Stomach (tissue), 4 donors: ENCODE measurements at regions not wholly inside any gene's neighbourhood (a gene's known extent, or its start where the extent isn't known, plus 50 kb on each side); places are given as distances from the start of the nearest gene placed in this dataset.

ENCODE experiments used
- EP300 ChIP-seq: sonication (generic); formaldehyde crosslinking; IDR thresholded peaks from one replicate; pipeline ENCODE4 v1.6.1; 2017; ENCODE audit warnings: antibody characterized with exemption
- POLR2A ChIP-seq, 4 donors: fragments of 450-650 bp; IDR thresholded peaks; one replicate each; pipeline ENCODE4 v1.6.1; 2016; ENCODE audit warnings: antibody characterized with exemption in 4 of 4, control low read depth in 2 of 4, mild to moderate bottlenecking in 1 of 4, moderate library complexity in 1 of 4
- POLR2AphosphoS5 ChIP-seq, 3 donors: sonication (generic); formaldehyde crosslinking; IDR thresholded peaks; one replicate each; pipeline ENCODE4 v1.6.1; 2016; ENCODE audit warnings: antibody characterized with exemption in 3 of 3
- TF ChIP-seq, protein P1 (sequence below), 7 experiments: fragments of 450-650 bp in 4 of 7; fragments of 200-600 bp in 3 of 7; sonication (generic) in 3 of 7; IDR thresholded peaks; one replicate each; pipeline ENCODE4 v1.5.1; 2016 to 2019; ENCODE audit warnings: antibody characterized with exemption in 7 of 7, control low read depth in 2 of 7, mild to moderate bottlenecking in 1 of 7

- TF ChIP-seq, protein P1, sequence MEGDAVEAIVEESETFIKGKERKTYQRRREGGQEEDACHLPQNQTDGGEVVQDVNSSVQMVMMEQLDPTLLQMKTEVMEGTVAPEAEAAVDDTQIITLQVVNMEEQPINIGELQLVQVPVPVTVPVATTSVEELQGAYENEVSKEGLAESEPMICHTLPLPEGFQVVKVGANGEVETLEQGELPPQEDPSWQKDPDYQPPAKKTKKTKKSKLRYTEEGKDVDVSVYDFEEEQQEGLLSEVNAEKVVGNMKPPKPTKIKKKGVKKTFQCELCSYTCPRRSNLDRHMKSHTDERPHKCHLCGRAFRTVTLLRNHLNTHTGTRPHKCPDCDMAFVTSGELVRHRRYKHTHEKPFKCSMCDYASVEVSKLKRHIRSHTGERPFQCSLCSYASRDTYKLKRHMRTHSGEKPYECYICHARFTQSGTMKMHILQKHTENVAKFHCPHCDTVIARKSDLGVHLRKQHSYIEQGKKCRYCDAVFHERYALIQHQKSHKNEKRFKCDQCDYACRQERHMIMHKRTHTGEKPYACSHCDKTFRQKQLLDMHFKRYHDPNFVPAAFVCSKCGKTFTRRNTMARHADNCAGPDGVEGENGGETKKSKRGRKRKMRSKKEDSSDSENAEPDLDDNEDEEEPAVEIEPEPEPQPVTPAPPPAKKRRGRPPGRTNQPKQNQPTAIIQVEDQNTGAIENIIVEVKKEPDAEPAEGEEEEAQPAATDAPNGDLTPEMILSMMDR (IDR thresholded peaks at IDR 0.05) = no peak
- no peak for TF ChIP-seq POLR2A (IDR thresholded peaks at IDR 0.05)
- no peak for TF ChIP-seq POLR2AphosphoS5 (IDR thresholded peaks at IDR 0.05)
- no peak for TF ChIP-seq EP300
Observed at GRCh38 chr15:39115379-39116057, 465.4 kb upstream of the THBS1 start.
